Fibroblast of skin of scalp (primary cell): ENCODE measurements at regions not wholly inside any gene's neighbourhood (a gene's known extent, or its start where the extent isn't known, plus 50 kb on each side); places are given as distances from the start of the nearest gene placed in this dataset.
A peak's percentile ranks its signal among the peaks of the same experiment; 100 is the strongest.
"Not testable (repeated sequence)": the region's sequence is repeated elsewhere in the genome, so short reads cannot be mapped to it uniquely, and the experiment has no call there.

Source experiments
- DNase-seq: peaks from one replicate; pipeline ENCODE4 v3.0.0-alpha.2; 2013

DNA sequence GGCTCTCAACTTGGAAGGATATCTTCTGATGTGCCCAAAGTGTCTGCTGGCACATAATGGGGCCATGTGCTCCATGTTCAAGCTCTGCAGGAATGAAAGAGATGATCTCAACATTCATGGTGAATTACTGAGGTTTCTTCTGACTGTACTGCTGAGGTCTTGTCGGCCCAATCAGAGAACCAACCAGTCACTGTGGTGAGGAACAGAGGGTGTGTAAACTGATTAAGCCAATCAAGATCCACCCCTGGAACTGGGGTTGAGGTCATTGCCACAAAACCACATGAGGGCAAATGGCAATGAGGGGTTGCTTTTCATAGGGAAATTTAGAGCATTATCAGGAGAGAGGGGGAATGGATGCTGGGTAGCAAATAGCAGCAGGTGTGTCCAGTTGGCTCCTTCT is 152.3 kb upstream of the RAG2 start:
- no peak for DNase-seq

DNA sequence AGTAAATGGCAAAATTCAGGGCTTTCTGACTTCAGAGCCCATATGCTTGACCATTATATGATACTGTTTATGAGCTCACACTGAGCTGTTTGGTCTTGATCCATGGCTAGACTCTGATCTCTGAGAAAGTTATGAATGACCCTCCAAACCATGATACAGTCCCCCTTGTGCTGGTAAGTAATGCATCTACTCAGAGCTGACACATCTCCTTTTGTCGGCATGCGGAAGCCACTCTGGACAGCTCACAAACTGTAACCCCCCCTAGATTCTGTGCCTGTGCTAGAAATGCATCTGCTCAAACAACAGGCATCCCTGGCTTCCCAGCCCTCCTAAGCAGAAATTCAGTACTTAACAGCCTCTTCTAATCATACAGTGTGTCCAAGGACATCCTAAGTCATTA is 150.8 kb upstream of the RAG2 start:
- DNase-seq, result no peak

DNA sequence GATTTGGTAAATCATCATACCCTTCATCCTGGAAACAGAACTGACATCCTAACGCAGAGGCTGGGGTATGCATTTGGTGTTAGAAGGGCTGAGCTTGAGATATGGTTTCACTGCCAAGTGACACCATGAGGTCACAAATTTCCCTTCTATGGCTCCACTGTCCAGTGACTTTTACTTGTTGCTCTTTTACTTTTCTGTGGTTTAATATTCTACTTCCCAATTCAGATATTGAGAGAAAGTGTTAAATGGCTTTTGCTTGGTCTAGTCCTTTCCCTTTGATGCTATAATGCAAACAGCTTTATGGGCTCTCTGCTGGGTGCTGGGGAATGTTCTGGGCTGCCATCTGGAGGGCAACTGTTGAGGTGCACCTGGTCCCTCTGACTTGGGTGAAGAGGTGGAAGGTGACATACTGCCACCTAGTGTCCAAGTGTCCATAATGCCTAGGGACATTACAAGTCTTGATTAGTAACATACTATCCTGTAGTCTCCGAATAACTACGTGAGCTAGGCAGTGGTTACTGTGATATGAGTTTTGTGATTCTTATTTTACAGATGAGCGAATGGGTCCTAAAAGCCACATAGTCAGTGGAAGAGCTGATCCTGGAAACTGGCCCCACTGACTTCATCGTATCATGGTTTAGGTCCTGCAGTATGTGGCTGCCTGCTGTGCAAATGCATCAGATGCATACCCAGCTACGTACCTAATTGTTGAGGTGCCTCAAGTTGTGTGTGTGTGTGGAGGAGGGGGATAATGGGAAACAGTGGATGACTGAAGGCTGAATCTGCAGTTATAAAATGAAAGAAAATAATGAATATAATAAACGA is 149.1 kb upstream of the RAG2 start:
- peak; percentile 90 for DNase-seq

DNA sequence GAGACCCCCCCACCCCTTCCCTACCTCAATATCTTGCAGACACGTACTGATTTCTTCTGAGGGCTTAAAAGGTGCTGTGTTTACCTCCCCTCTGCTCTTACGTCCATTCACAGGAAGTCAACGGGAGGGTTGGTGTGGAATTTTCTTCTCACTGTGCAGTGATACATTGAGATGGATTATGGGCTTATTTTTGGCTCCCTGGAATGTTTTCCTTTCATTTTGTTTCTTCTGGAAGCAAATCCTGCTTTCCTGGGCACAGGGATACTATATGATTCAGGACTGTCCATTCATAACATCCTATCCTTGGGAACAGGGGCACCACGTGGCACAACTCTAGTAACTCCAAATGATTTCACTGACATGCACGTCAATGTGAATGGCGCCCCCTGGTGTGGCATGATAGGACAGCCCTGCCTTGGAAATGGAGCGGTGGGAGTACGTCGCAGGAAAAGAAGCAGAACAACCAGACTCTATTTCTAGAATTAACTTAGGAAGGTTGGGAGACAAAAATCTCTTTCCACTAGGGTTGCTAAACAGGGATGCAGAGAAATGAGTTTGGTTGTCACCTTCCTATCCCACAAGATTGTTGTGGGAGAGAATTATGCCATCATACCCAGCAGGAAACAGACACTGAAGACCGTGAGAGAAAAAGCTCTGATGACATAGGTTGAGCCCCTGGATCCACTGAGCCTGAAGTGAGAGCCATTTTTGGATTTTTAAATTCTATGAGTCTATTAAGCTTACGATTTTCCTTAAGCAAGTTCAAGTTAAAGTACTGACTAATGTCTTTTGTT is 146.5 kb upstream of the RAG2 start:
- DNase-seq, result peak; percentile 69

DNA sequence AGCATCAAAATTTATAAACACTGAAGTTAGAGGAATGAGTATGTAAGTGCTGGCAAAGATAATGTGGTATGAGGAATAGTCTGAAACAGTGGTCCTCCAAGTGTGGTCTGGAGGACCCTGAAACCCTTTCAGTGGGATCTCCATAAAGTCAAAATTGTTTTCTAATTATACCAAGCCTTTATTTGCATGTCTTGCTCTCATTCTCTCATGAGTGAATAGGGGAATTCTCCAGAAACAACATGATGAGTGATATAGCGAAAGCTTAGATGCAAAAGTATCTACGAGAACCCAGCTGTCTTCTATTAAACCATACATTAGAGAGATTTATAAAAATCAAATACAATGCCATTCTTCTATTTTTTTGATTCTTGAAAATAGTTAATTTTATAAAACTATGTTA is 145.0 kb upstream of the RAG2 start:
- no peak for DNase-seq

DNA sequence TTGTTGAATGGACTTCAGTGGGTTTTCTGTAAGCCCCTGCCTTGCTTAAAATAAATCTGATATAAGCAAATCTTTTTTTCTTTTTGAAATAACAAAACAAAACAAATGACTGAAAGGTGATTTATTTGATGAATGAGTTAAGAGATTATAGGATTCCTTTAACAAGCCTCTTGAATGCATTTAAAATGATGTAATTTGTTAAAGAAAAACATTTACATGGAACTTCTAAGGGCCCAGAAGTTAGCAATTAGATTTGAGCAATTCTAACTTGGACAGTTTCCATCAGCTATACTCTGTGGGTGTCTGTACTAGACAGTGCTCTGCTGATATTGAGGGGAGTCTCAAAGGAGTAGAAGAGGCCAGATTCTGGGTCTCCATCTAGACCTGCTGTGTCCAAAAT is 143.5 kb upstream of the RAG2 start:
- DNase-seq, result no peak

DNA sequence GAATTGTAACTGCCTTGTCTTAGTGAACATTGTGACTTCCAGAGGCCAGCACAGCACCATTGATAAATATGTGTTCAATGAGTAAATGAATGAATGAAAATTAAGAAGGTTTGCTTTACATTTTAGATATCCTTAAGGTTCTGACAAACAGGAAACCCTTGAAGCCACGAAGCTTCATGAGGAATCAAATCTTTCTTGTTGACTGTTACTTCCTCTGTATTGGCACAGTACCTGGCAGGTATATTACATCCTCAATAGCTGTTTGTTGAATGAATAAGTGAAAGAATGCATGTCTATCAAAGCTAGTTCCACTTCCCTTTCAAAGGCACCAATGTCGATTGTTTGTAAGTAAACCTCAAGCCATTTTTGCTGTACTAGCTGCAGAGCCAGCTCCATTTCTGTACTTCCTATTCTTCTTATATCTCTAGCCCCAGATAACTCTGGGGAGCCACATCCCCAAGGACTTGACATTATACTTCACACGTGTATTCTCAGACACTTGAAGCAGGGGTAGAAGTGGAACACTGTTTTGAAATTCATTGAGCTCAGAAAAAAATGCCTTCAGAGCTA is 140.3 kb upstream of the RAG2 start:
- DNase-seq, result no peak

DNA sequence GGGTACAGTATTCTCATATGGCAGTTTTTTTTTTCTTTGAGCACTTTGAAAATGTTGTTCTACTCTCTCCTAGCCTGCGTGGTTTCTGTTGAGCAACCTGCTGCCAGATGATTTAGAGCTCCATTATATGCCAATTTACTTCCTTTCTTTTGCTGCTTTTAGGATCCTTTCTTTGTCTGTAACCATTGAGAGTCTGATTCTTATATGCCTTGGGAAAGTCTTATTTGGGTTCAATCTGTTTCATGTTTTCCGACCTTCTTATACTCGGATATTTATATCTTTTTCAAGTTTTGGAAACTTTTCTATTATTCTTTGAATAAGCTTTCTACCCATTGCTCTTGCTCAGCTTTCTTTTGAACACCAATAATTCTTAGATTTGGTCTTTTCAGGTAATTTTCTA is 138.1 kb upstream of the RAG2 start:
- DNase-seq, result no peak

DNA sequence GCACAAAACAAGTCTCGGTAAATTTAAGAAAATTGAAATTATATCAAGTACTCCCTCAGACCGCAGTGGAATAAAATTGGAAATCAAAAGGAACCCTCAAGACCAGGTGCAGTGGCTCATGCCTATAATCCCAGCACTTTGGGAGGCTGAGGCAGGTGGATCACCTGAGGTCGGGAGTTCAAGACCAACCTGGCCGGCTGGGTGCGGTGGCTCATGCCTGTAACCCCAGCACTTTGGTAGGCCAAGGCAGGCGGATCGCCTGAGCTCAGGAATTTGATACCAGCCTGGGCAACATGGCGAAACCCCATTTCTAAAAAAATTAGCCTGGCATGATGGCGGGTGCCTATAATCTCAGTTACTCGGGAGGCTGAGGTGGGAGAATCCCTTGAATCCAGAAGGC is 135.7 kb upstream of the RAG2 start:
- not testable (repeated sequence) for DNase-seq

DNA sequence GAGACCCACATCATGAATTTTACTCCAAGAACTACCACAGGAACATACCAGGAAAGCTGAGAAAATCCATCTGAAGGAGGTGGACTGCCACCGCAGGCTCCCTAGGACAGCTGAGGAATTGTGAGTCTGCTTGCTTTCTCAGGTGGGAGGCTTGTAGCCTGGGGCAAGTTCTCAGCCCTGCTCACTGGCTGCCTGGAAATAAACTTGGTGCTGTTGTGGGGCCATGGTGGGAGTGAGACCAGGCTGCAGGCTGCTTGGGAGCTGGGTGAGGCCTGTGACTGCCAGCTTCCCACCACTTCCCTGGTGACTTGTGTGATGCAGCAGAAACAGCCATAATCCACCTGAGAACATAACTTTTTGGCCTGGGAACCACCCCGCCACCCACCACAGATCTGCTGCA is 132.7 kb upstream of the RAG2 start:
- DNase-seq, result no peak

DNA sequence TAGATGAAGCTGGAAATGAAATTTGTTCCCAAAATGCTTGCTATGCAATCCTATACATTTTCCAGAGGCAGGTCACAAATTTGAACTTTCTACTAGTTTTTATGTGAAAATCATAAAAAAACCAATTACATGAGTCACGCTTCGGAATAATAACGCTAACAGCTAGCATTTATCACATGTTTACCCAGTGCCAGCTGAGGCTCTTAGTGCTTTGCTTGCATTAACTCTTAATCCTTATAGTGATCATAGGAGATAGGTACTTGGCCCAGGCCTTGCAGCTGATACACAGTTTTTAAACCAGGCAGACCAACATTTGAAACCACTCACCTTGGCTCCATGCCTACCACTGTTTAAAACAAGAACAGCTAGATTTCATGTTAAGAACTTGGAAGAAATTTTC is 131.8 kb upstream of the RAG2 start:
- no peak for DNase-seq

DNA sequence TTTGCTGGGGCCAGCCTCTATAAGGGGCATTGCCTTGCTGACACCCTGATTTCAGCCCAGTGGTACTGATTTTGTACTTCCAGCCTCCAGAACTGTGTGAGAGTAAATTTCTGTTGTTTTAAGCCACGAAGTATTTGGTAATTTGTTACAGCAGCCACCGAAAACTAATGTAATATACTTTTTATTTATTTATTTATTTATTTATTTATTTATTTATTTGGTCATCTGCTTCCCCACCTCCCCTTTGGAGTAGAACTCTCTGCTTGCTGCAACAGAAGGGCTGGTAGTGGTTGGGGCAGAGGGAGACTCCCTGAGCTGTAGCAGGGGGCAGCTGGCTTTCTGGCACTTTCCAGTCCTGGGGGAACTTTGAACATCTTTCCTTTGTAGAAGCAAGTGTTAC is 128.4 kb upstream of the RAG2 start:
- DNase-seq, result no peak

DNA sequence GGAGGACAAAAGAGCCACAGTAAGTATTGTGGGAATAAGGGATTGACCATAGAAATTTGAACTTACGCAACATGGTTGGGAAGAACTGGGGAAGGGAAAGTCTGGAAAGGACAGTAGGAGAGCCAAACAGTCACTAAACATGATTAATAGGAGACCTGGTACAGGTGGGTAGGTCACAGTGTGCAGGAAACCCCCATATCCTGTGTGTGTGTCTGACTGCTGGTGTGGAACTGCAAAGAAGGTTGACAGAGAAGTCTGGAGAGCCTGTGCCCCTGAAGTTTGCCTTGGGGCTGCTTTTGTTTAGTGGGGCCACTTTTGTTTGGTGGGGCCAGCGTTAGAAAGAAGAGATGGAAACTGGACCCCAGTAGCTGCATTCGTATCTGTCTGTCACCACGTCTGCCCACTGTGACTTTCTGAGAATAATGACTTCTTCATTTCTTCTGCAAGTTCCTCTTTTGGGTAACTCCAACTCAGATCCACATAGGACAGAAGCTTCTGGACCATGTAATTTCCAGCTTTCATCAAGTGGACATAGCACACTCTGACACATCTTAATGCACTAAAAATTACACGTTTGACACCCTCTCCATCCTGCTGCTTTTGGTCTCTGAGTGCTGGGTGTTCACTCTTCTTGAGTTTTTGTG is 126.8 kb upstream of the RAG2 start:
- DNase-seq, result no peak

DNA sequence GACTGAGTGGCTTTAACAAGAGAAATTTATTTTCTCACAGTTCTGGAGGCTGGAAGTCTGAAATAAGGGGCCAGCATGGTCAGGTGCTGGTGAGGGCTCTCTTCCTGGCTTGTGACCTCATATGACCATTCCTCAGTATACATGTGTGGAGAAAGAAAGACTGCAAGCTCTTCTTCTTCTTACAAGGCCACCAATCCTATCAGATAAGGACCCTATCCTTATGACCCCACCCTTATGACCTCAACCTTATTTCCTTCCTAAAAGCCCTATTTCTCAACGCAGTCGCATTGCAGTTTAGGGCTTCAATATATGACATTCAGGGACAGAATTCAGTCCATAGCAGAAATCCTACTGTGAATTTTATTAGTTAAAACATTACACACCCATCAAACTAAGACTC is 124.4 kb upstream of the RAG2 start:
- DNase-seq, result no peak

DNA sequence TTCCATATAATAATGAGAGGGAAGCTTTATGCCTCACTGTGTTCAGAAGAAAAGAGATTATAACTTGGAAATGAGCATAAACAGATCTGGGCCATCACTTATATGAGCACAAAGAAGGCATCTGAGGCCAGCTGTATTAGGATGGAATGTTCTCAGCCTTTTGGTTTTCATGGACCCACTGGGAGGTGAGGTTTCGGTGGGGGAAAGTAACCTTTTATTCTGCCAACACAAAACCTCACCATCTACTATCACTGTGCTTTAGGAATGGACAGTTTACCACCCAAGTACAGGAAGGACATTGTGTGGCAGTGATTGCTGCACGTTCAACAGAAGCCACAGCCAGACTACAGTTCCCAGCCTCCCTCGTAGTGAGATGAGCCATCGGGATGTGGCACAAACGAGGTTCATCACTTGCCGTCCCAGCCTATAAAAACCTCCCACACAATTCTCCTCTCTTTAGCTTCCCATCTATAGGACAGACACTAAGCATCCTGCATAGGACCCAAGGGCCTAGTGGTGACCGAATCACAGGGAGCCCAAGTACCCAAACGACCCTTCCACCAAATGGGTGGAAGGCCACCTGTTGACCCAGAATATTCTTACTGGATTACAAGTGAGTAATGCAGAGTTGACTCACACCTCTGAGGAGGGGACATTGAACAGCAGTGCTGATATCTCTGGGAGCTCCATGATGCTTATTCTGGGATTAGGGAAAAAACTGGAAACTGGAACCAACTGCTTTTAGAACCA is 121.5 kb upstream of the RAG2 start:
- DNase-seq, result no peak

DNA sequence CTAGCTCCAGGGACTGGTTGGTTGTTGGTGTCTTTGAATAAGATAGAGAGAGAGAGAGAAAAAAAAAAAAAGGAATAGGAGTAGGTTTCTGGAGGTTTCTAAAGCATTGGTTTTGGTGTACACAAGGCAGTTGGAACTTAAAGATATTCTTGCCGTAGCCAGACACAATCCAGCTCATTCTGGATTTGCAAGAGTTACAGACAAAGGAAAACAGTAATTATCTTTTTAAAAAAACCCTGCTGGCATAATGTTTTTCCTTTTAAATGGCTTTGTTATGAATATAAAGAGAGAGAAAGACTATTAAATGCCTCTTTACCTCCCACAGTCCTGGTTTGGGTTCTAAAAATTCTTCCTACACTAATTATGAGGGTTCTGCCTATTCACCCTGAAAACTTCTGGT is 120.4 kb upstream of the RAG2 start:
- no peak for DNase-seq

DNA sequence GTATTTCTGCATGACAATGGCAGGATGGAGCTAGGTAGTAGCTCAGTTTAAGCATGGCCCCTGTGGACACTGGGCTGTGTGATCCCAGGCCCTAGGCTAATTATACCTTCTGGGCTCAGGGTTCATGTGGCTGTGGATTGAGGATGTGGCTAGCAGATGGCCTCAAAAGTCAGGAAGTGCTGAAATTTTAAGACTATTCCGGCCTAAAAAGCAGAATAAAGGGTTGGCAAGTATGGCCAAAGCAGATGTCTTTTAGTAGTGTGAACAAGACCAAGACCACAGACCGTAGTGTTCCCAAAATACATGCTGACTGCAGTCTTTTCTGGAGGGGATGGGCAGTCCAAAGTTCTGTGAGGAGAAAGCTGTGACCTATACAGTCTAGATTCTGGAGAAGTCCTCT is 115.7 kb upstream of the RAG2 start:
- no peak for DNase-seq

DNA sequence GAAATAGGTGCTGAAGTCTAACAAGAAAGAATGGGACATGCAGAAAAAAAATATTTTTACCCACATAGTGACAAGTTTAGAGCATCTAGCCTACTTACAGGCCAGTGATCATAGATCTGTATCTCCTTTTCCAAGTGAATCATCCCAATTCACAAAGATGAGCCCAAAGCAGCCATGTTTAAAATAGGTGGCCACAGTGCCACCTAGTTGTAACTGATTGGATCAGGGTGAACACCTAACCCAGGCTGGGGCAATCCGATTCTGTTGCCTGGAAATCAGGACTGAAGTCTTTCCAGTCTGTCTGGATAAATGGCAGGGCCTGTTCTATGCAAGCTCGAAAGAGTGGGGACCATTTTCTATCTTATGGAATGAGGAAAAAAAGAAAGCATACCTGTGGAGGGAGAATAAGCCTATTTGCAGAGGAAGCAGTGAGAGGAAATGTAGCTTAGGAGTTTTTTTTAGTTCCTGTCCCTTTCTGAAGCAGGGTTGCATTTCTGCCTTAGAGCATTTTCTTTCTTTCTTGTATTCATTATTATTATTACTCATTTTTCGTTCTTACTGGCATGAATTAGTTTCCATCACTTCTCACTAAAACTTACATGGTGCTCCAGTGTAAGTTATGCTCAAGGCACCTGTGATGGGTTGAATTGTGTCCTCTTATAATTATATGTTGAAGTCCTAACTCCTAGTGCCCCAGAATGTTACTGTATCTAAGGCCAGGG is 113.2 kb upstream of the RAG2 start:
- no peak for DNase-seq
